HepG2 (cell line): ENCODE measurements at regions not wholly inside any gene's neighbourhood (a gene's known extent, or its start where the extent isn't known, plus 50 kb on each side); places are given as distances from the start of the nearest gene placed in this dataset.

Experiments
- ATAC-seq: fragments of 200-7000 bp; cut with Tn5 transposase; 3 replicates; pipeline ENCODE4 v1.9.1; 2020; ENCODE audit warnings: mild to moderate bottlenecking, moderate library complexity
- BruUV-seq: library from RNA; stranded (reverse); fragments of 400-500 nt; replicated peaks from 2 replicates; lab custom pipeline; 2021; lab: Mats Ljungman, UMichigan
- CTCF ChIA-PET: fragments of 300-600 bp; formaldehyde crosslinking; extraction: SDS; loops from one replicate; lab custom pipeline; 2021; ENCODE audit warnings: low total read pairs, inconsistent platforms, low intra/inter-chr PET ratio; lab: Yijun Ruan, JAX
- POLR2A ChIA-PET: fragments of 350-600 bp; sonication (Branson Sonifier 250); formaldehyde crosslinking; loops from one replicate; lab custom pipeline; 2020; ENCODE audit warnings: antibody characterized with exemption, inconsistent platforms; lab: Yijun Ruan, JAX
- DNase-seq: peaks from one replicate; pipeline ENCODE4 v3.0.0-alpha.2; 2015; ENCODE audit warnings: low spot score
- FAIRE-seq: peaks from 3 replicates; lab custom pipeline; 2011; peaks lifted over from hg19 to GRCh38; lab: Jason Lieb, UNC
- H2AFZ ChIP-seq: one replicate; pipeline ENCODE4 v1.6.1; 2011; ENCODE audit warnings: low read length, inconsistent platforms
- H3K27ac ChIP-seq: fragments of 300-600 bp; 3 replicates; pipeline ENCODE4 v1.8.0; 2011; ENCODE audit warnings: mixed run types, mild to moderate bottlenecking, mixed read lengths, low read length, inconsistent platforms; ENCODE audit not compliant: insufficient read depth; ENCODE audit errors: extremely low read length
- H3K27me3 ChIP-seq, 2 experiments: fragments of 200-600 bp in 1 of 2; 2 replicates in 1 of 2; 3 replicates in 1 of 2; pipeline versions ENCODE4 v1.6.0 to v1.8.0; 2011; ENCODE audit warnings: low read length in 2 of 2, mild to moderate bottlenecking in 2 of 2, moderate library complexity in 2 of 2, inconsistent platforms in 1 of 2; ENCODE audit not compliant: insufficient read depth in 2 of 2, control insufficient read depth in 1 of 2
- H3K36me3 ChIP-seq, 2 experiments: fragments of 200-600 bp in 1 of 2; replicated peaks in 1 of 2; 2 replicates in 1 of 2; 3 replicates in 1 of 2; pipeline versions ENCODE4 v1.5.1 to v1.8.0; 2011; ENCODE audit warnings: low read length in 2 of 2, inconsistent platforms in 1 of 2; ENCODE audit not compliant: insufficient read depth in 2 of 2, control insufficient read depth in 1 of 2
- H3K4me1 ChIP-seq: 2 replicates; pipeline ENCODE4 v1.5.1; 2012; ENCODE audit warnings: low read length, inconsistent platforms; ENCODE audit not compliant: insufficient read depth
- H3K4me2 ChIP-seq: 2 replicates; pipeline ENCODE4 v1.6.0; 2011; ENCODE audit warnings: low read depth, low read length, inconsistent platforms
- H3K4me3 ChIP-seq, 3 experiments: fragments of 200-600 bp in 1 of 3; sonication (generic), shearing (Covaris generic) in 1 of 3; replicated peaks in 1 of 3; 2 replicates each; pipeline ENCODE4 v1.5.1; 2011 to 2016; ENCODE audit warnings: low read length in 3 of 3, inconsistent platforms in 2 of 3, low read depth in 2 of 3, mild to moderate bottlenecking in 2 of 3, control low read depth in 1 of 3, mixed read lengths in 1 of 3; ENCODE audit not compliant: insufficient read depth in 1 of 3
- H3K79me2 ChIP-seq: one replicate; pipeline ENCODE4 v1.6.1; 2011; ENCODE audit warnings: low read length, inconsistent platforms; ENCODE audit not compliant: insufficient read depth
- H3K9ac ChIP-seq: 2 replicates; pipeline ENCODE4 v1.6.0; 2011; ENCODE audit warnings: mild to moderate bottlenecking, low read depth, low read length, inconsistent platforms; ENCODE audit not compliant: insufficient read depth
- H3K9me3 ChIP-seq: 2 replicates; pipeline ENCODE4 v1.5.1; 2012; ENCODE audit warnings: mild to moderate bottlenecking, low read length
- H4K20me1 ChIP-seq: 2 replicates; pipeline ENCODE4 v1.6.0; 2011; ENCODE audit warnings: inconsistent platforms, mild to moderate bottlenecking, low read length, moderate library complexity; ENCODE audit not compliant: insufficient read depth
- ATAD3A ChIP-seq: sonication (generic); formaldehyde crosslinking; IDR thresholded peaks from 2 replicates; pipeline ENCODE4 v1.4.0; 2020; ENCODE audit warnings: missing genetic modification reagents
- EHMT2 ChIP-seq: fragments of 200-600 bp; sonication (generic); IDR thresholded peaks from 2 replicates; pipeline ENCODE4 v1.7.0; 2017; ENCODE audit warnings: antibody characterized with exemption, low read depth, low read length, borderline replicate concordance
- HDAC2 ChIP-seq: sonication (generic); formaldehyde crosslinking; IDR thresholded peaks from 2 replicates; pipeline ENCODE4 v1.4.0; 2020; ENCODE audit warnings: missing genetic modification reagents
- KDM2A ChIP-seq: sonication (generic); formaldehyde crosslinking; IDR thresholded peaks from 2 replicates; pipeline ENCODE4 v1.4.0; 2020; ENCODE audit warnings: low read depth, missing genetic modification reagents, borderline replicate concordance
- SNRNP70 ChIP-seq: fragments of 200-400 bp; formaldehyde crosslinking; IDR thresholded peaks from 2 replicates; pipeline ENCODE4 v1.6.1; 2017; ENCODE audit warnings: mild to moderate bottlenecking, low read depth, low read length, moderate library complexity
- YY1 ChIP-seq: IDR thresholded peaks from 2 replicates; pipeline ENCODE4 v1.6.1; 2011; ENCODE audit warnings: low read length, low read depth, moderate library complexity, mild to moderate bottlenecking; ENCODE audit not compliant: insufficient read depth, insufficient replicate concordance
- ZNF224 ChIP-seq: sonication (generic); formaldehyde crosslinking; IDR thresholded peaks from 2 replicates; pipeline ENCODE4 v1.5.0; 2020; ENCODE audit warnings: mild to moderate bottlenecking, missing genetic modification reagents
- ZNF264 ChIP-seq: sonication (generic); formaldehyde crosslinking; IDR thresholded peaks from 2 replicates; pipeline ENCODE4 v1.4.0; 2020; ENCODE audit warnings: missing genetic modification reagents
- ZNF772 ChIP-seq: sonication (generic); formaldehyde crosslinking; IDR thresholded peaks from 2 replicates; pipeline ENCODE4 v1.5.0; 2020; ENCODE audit warnings: mild to moderate bottlenecking, missing genetic modification reagents
- ZSCAN31 ChIP-seq: sonication (generic); formaldehyde crosslinking; IDR thresholded peaks from 2 replicates; pipeline ENCODE4 v1.5.0; 2020; ENCODE audit warnings: low read depth, mild to moderate bottlenecking, missing genetic modification reagents
- WGBS: methylation state at CpG from one replicate; pipeline ENCODE4 v1.1.6; 2017; ENCODE audit warnings: low lambda C conversion rate; 5-methylcytosine and 5-hydroxymethylcytosine counted together
- in situ Hi-C: cut with HindIII; loops from 2 replicates; pipeline ENCODE4 v1.10.0; 2017; ENCODE audit warnings: low pct_unique_long_range_greater_than_20kb; ENCODE audit not compliant: extremely low pct_ligation_motif_present
- intact Hi-C: fragments of 100-400 bp; cut with micrococcal nuclease; formaldehyde crosslinking; loops from one replicate; pipeline ENCODE4 v1.10.0; 2022; ENCODE audit not compliant: unreplicated experiment
- TF ChIP-seq, protein P1 (sequence below): IDR thresholded peaks from 2 replicates; pipeline ENCODE4 v1.6.1; 2012; ENCODE audit warnings: inconsistent platforms
- TF ChIP-seq, protein P2 (sequence below): sonication (generic); formaldehyde crosslinking; IDR thresholded peaks from 2 replicates; pipeline ENCODE4 v1.9.0; 2021; ENCODE audit warnings: missing genetic modification reagents, mild to moderate bottlenecking, borderline replicate concordance
- TF ChIP-seq, protein P3 (sequence below), 2 experiments: sonication (generic) in 1 of 2; formaldehyde crosslinking in 1 of 2; IDR thresholded peaks; 2 replicates each; pipeline versions ENCODE4 v1.6.1 to v1.9.0; 2014 to 2022; ENCODE audit warnings: antibody characterized with exemption in 1 of 2, borderline replicate concordance in 1 of 2, inconsistent platforms in 1 of 2, low read depth in 1 of 2, missing genetic modification reagents in 1 of 2

DNA sequence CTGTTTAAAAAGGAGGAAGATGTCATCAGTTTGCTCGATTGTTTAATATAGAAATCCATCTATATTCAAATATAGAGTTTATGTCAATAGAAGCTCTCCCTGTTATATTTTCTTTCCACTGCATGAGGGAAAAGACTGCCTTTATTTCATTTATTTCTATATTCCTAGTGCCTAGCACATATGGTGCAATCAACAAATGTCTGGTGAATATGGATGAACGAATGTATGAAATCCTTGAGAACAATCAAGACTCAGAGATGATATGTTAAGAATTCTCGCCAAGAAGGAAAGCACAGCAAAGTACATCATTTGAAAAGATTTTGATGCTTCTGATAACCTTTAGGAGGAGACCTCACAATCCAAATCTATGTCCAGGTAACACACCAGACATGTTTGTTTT lies 296.0 kb upstream of the LMO3 start:
- Histone ChIP-seq H3K27me3 (no peaks in the 10 kb centered on the region), H4K20me1 (no peaks in the 10 kb centered on the region), H3K36me3 (no peaks in the 10 kb centered on the region), H3K4me3 (no peak overlapping the region), H3K9ac (no peak overlapping the region), H3K9me3 (no peaks in the 10 kb centered on the region), H3K4me1 (no peaks in the 10 kb centered on the region), H3K79me2 (no peaks in the 10 kb centered on the region), H2AFZ (no peak overlapping the region), H3K4me2 (no peak overlapping the region), H3K27ac (no peak overlapping the region)
- WGBS = 0% methylated on average over 3 of the region's 3 CpGs
- ChIA-PET POLR2A (no interaction called here), CTCF (no interaction called here)
- in situ Hi-C loops (no loop called here), intact Hi-C loops (no loop called here)
- DNase-seq = no peak
- TF ChIP-seq, protein P1, sequence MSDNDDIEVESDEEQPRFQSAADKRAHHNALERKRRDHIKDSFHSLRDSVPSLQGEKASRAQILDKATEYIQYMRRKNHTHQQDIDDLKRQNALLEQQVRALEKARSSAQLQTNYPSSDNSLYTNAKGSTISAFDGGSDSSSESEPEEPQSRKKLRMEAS = no peak
- no peak for TF ChIP-seq SNRNP70
- TF ChIP-seq KDM2A (CRISPR knock-in tag) = no peak
- TF ChIP-seq YY1 = no peak
- no peak for TF ChIP-seq EHMT2
- no peak for TF ChIP-seq ZNF772
- ATAC-seq = no peak
- no TSS peak for BruUV-seq
- no peak for FAIRE-seq

DNA sequence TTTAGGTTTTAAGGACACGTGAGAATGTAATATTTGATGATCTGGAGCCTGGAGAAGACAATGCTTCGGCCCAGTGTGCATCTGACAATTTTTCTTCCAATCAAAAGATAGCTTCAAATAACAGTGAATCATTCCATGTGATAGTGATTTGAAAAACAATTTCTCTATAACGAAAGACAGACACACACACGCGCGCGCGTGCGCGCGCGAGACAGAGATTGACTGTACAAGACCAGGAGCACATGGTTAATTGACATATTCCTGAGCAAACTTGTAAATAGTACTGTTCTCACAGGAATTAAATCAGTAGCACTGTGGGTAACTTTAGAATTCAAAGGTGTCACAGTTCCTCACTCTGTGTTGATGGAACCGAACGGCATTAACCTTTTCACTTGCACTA lies 287.5 kb upstream of the LMO3 start:
- no TSS peak for BruUV-seq
- no peak for TF ChIP-seq ATAD3A (CRISPR knock-in tag)
- TF ChIP-seq ZSCAN31 = no peak
- no peak for TF ChIP-seq ZNF224 (CRISPR knock-in tag)
- TF ChIP-seq, protein P2, sequence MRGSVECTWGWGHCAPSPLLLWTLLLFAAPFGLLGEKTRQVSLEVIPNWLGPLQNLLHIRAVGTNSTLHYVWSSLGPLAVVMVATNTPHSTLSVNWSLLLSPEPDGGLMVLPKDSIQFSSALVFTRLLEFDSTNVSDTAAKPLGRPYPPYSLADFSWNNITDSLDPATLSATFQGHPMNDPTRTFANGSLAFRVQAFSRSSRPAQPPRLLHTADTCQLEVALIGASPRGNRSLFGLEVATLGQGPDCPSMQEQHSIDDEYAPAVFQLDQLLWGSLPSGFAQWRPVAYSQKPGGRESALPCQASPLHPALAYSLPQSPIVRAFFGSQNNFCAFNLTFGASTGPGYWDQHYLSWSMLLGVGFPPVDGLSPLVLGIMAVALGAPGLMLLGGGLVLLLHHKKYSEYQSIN (CRISPR knock-in tag) = no peak
- TF ChIP-seq HDAC2 (CRISPR knock-in tag) = no peak
- TF ChIP-seq ZNF264 = no peak
- TF ChIP-seq, protein P3, sequence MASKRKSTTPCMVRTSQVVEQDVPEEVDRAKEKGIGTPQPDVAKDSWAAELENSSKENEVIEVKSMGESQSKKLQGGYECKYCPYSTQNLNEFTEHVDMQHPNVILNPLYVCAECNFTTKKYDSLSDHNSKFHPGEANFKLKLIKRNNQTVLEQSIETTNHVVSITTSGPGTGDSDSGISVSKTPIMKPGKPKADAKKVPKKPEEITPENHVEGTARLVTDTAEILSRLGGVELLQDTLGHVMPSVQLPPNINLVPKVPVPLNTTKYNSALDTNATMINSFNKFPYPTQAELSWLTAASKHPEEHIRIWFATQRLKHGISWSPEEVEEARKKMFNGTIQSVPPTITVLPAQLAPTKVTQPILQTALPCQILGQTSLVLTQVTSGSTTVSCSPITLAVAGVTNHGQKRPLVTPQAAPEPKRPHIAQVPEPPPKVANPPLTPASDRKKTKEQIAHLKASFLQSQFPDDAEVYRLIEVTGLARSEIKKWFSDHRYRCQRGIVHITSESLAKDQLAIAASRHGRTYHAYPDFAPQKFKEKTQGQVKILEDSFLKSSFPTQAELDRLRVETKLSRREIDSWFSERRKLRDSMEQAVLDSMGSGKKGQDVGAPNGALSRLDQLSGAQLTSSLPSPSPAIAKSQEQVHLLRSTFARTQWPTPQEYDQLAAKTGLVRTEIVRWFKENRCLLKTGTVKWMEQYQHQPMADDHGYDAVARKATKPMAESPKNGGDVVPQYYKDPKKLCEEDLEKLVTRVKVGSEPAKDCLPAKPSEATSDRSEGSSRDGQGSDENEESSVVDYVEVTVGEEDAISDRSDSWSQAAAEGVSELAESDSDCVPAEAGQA (IDR thresholded peaks at IDR 0.05; ENCODE audit: low read depth) = no peak
- TF ChIP-seq, protein P3 (CRISPR knock-in tag; IDR thresholded peaks at IDR 0.05; ENCODE audit: borderline replicate concordance) = no peak
- TF ChIP-seq EHMT2 = no peak

More for the DNA sequence above, 287.5 kb upstream of the LMO3 start:
- Histone ChIP-seq H3K4me1 (no peaks in the 10 kb centered on the region), H3K27me3 (no peaks in the 10 kb centered on the region), H4K20me1 (no peaks in the 10 kb centered on the region), H3K9ac (no peak overlapping the region), H3K36me3 (no peaks in the 10 kb centered on the region), H3K79me2 (no peaks in the 10 kb centered on the region), H3K4me2 (no peak overlapping the region), H3K27ac (no peak overlapping the region), H3K4me3 (no peak overlapping the region), H2AFZ (no peak overlapping the region), H3K9me3 (no peaks in the 10 kb centered on the region)
- no peak for FAIRE-seq
- no peak for DNase-seq
- POLR2A ChIA-PET = no interaction called here
- in situ Hi-C loops (no loop called here), intact Hi-C loops (no loop called here)
- 75% methylated on average over 14 of the region's 14 CpGs for WGBS
- CTCF ChIA-PET = no interaction called here
- ATAC-seq = no peak
